SK-N-SH treated with all-trans-retinoic acid at 6 μM for 48 hours (cell line): ENCODE measurements at regions not wholly inside any gene's neighbourhood (a gene's known extent, or its start where the extent isn't known, plus 50 kb on each side); places are given as distances from the start of the nearest gene placed in this dataset.

Source experiments
- ATAC-seq: fragments of 200-7000 bp; cut with Tn5 transposase; 3 replicates; pipeline ENCODE4 v1.9.1; 2020; ENCODE audit warnings: mild to moderate bottlenecking, moderate library complexity
- BACH2 ChIP-seq: fragments of 250-450 bp; sonication (Bioruptor Pico); IDR thresholded peaks from 2 replicates; pipeline ENCODE4 v1.9.0; 2021; ENCODE audit warnings: mild to moderate bottlenecking, borderline replicate concordance
- CREB5 ChIP-seq: fragments of 250-450 bp; sonication (Bioruptor Pico); IDR thresholded peaks from 2 replicates; pipeline ENCODE4 v1.5.1; 2020; ENCODE audit warnings: low read depth, mild to moderate bottlenecking, moderate library complexity
- CSDC2 ChIP-seq: fragments of 250-450 bp; sonication (Bioruptor Pico); IDR thresholded peaks from 2 replicates; pipeline ENCODE4 v1.5.0; 2020; ENCODE audit warnings: mild to moderate bottlenecking, moderate library complexity
- CSRNP3 ChIP-seq: fragments of 250-450 bp; sonication (Bioruptor Pico); IDR thresholded peaks from 2 replicates; pipeline ENCODE4 v1.5.1; 2021; ENCODE audit warnings: mild to moderate bottlenecking, moderate library complexity
- ESRRG ChIP-seq: fragments of 250-450 bp; sonication (Bioruptor Pico); IDR thresholded peaks from 2 replicates; pipeline ENCODE4 v1.6.1; 2021; ENCODE audit warnings: mild to moderate bottlenecking
- GLIS3 ChIP-seq: fragments of 250-450 bp; sonication (Bioruptor Pico); IDR thresholded peaks from 2 replicates; pipeline ENCODE4 v1.5.0; 2020; ENCODE audit warnings: mild to moderate bottlenecking, moderate library complexity
- ISL1 ChIP-seq: fragments of 250-450 bp; sonication (Bioruptor Pico); IDR thresholded peaks from 2 replicates; pipeline ENCODE4 v2.1.2; 2022; ENCODE audit warnings: mild to moderate bottlenecking, moderate library complexity
- OSR1 ChIP-seq: fragments of 250-450 bp; sonication (Bioruptor Pico); IDR thresholded peaks from 2 replicates; pipeline ENCODE4 v1.8.0; 2022; ENCODE audit warnings: moderate library complexity, mild to moderate bottlenecking, inconsistent platforms
- PATZ1 ChIP-seq: fragments of 250-450 bp; sonication (Bioruptor Pico); IDR thresholded peaks from 2 replicates; pipeline ENCODE4 v1.8.0; 2020; ENCODE audit warnings: mild to moderate bottlenecking, moderate library complexity, borderline replicate concordance
- POU6F1 ChIP-seq: fragments of 250-450 bp; sonication (Bioruptor Pico); IDR thresholded peaks from 2 replicates; pipeline ENCODE4 v1.8.0; 2021; ENCODE audit warnings: low read depth, mild to moderate bottlenecking, moderate library complexity, borderline replicate concordance
- PPARA ChIP-seq: fragments of 250-450 bp; sonication (Bioruptor Pico); IDR thresholded peaks from 2 replicates; pipeline ENCODE4 v1.5.0; 2020; ENCODE audit warnings: mild to moderate bottlenecking, borderline replicate concordance
- RARB ChIP-seq: fragments of 250-450 bp; sonication (Bioruptor Pico); IDR thresholded peaks from 2 replicates; pipeline ENCODE4 v1.8.0; 2021; ENCODE audit warnings: mild to moderate bottlenecking, moderate library complexity
- SNAI2 ChIP-seq: fragments of 250-450 bp; sonication (Bioruptor Pico); IDR thresholded peaks from 2 replicates; pipeline ENCODE4 v1.5.0; 2020; ENCODE audit warnings: mild to moderate bottlenecking, moderate library complexity
- TCF4 ChIP-seq: fragments of 250-450 bp; sonication (Bioruptor Pico); IDR thresholded peaks from 2 replicates; pipeline ENCODE4 v1.8.0; 2021; ENCODE audit warnings: mild to moderate bottlenecking, moderate library complexity, borderline replicate concordance
- TOX ChIP-seq: fragments of 250-450 bp; sonication (Bioruptor Pico); IDR thresholded peaks from 2 replicates; pipeline ENCODE4 v1.8.0; 2021; ENCODE audit warnings: mild to moderate bottlenecking, moderate library complexity, borderline replicate concordance
- TSHZ2 ChIP-seq: fragments of 250-450 bp; sonication (Bioruptor Pico); IDR thresholded peaks from 2 replicates; pipeline ENCODE4 v1.5.0; 2020; ENCODE audit warnings: mild to moderate bottlenecking, moderate library complexity
- ZC3H10 ChIP-seq: fragments of 250-450 bp; sonication (Bioruptor Pico); IDR thresholded peaks from 2 replicates; pipeline ENCODE4 v1.5.1; 2021; ENCODE audit warnings: mild to moderate bottlenecking, moderate library complexity
- ZFP3 ChIP-seq: fragments of 250-450 bp; sonication (Bioruptor Pico); IDR thresholded peaks from 2 replicates; pipeline ENCODE4 v1.5.0; 2020; ENCODE audit warnings: mild to moderate bottlenecking, moderate library complexity
- ZFP30 ChIP-seq: fragments of 450-650 bp; formaldehyde crosslinking; IDR thresholded peaks from 2 replicates; pipeline ENCODE4 v1.5.0; 2022; ENCODE audit warnings: mild to moderate bottlenecking, moderate library complexity
- ZNF565 ChIP-seq: fragments of 450-650 bp; formaldehyde crosslinking; conservative IDR thresholded peaks from 2 replicates; pipeline ENCODE4 v1.5.0; 2020; ENCODE audit warnings: low read depth, mild to moderate bottlenecking, moderate library complexity
- ZNF70 ChIP-seq: fragments of 450-650 bp; formaldehyde crosslinking; IDR thresholded peaks from 2 replicates; pipeline ENCODE4 v1.5.0; 2020; ENCODE audit warnings: mild to moderate bottlenecking, moderate library complexity
- ZNF8 ChIP-seq: fragments of 450-650 bp; formaldehyde crosslinking; IDR thresholded peaks from 2 replicates; pipeline ENCODE4 v1.5.0; 2020; ENCODE audit warnings: mild to moderate bottlenecking, moderate library complexity

- ATAC-seq = no peak
- no peak for TF ChIP-seq ZNF8
- TF ChIP-seq, all 23 proteins: peak for 0
Measured at GRCh38 chr5:103424026-103424425, 138.6 kb downstream of the NUDT12 start.

- ATAC-seq = no peak
- no peak for TF ChIP-seq ZFP30 (CRISPR knock-in tag)
- TF ChIP-seq GLIS3 (CRISPR knock-in tag) = no peak
- TF ChIP-seq TSHZ2 = no peak
- TF ChIP-seq ZNF70 (CRISPR knock-in tag) = no peak
- no peak for TF ChIP-seq ZNF565 (CRISPR knock-in tag)
- no peak for TF ChIP-seq TCF4 (CRISPR knock-in tag)
- no peak for TF ChIP-seq RARB (CRISPR knock-in tag)
- TF ChIP-seq PPARA (CRISPR knock-in tag) = no peak
- TF ChIP-seq BACH2 (CRISPR knock-in tag) = no peak
- no peak for TF ChIP-seq PATZ1 (CRISPR knock-in tag)
- TF ChIP-seq ESRRG (CRISPR knock-in tag) = no peak
Measured at GRCh38 chr5:103422756-103423155, 139.8 kb downstream of the NUDT12 start.

GRCh38 chr5:103414604-103415003 lies 148.0 kb downstream of the NUDT12 start:
- ATAC-seq = no peak
- TF ChIP-seq RARB (CRISPR knock-in tag) (no peak), CSDC2 (CRISPR knock-in tag) (no peak), POU6F1 (CRISPR knock-in tag) (no peak), BACH2 (CRISPR knock-in tag) (no peak), CREB5 (no peak), OSR1 (CRISPR knock-in tag) (no peak), ZFP3 (CRISPR knock-in tag) (no peak), ZC3H10 (no peak), SNAI2 (CRISPR knock-in tag) (no peak), ESRRG (CRISPR knock-in tag) (no peak), PPARA (CRISPR knock-in tag) (no peak), GLIS3 (CRISPR knock-in tag) (no peak), CSRNP3 (no peak), ISL1 (CRISPR knock-in tag) (no peak), ZNF565 (CRISPR knock-in tag) (no peak), TOX (no peak), ZNF70 (CRISPR knock-in tag) (no peak), ZFP30 (CRISPR knock-in tag) (no peak), TCF4 (CRISPR knock-in tag) (no peak), PATZ1 (CRISPR knock-in tag) (no peak)
